ENCODE measurements at regions not wholly inside any gene's neighbourhood (a gene's known extent, or its start where the extent isn't known, plus 50 kb on each side); places are given as distances from the start of the nearest gene placed in this dataset.
"Not testable (repeated sequence)": the region's sequence is repeated elsewhere in the genome, so short reads cannot be mapped to it uniquely, and the experiment has no call there.

- DNase-seq, result no peak
Measured at GRCh38 chr3:151596940-151597339, 136.1 kb upstream of the IGSF10 start.

- DNase-seq, result no peak
Measured at GRCh38 chr3:151593928-151594327, 133.1 kb upstream of the IGSF10 start.

- no peak for DNase-seq
Measured at GRCh38 chr3:151592287-151592686, 131.4 kb upstream of the IGSF10 start.

GRCh38 chr3:151591441-151591840 is 130.6 kb upstream of the IGSF10 start:
- DNase-seq, result no peak

DNA sequence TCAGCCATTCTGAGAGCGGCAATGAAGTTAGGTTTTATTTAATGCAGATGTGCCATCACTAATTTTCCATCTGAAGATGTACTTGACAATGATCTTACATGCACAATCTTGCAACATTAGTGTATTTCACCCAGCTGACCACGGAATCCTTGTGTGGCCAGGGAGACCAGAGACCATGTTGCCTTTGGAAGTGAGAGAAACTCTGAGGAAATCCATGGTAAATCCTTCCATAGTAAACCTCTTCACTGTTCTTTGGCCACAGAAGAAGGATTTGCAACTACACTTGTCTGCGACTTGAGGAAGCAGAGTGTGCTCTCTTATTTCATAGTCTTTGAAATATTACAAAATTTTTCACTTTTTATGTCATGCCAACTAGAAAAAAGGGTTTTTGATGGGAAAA is 128.4 kb upstream of the IGSF10 start:
- no peak for DNase-seq

- not testable (repeated sequence) for DNase-seq
Measured at GRCh38 chr3:151587659-151588058, 126.8 kb upstream of the IGSF10 start.

DNA sequence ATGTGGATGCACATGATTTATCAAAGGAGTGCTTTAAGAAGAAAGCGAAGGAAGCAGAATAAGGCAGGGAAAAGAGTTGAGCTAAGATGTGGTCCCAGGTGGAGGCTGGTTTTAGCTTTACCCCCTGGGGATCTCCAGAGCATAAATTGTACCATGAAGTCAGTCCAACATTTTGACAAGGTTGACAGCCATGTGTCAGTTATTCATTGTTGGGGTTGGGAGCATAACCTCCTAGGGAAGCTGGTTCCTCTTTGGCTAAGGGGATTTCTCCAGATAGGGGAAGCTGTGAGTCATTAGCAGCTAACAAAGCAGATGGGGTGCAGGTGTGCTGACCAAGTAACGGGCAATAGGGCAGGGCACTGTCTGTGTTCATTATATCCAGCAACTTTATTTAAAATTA is 123.7 kb upstream of the IGSF10 start:
- no peak for DNase-seq

DNA sequence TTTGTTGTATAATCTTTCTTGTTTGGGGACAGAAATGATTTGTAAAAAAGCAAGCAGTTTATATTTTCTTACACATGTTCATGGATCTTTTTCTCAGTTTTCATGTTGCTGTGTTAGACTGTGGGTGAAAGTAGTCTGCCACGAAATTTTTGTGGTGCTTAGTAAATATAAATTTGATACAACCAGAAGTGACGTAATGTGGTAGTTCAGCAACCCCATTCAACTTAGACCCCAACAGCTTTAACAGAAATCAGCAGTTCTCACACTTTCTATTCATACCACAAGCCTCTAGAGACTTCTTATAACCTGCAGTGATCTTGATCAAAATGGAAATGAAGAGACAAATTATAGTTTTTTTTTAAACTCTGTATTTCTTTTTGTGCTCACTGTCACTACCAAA is 120.2 kb upstream of the IGSF10 start:
- DNase-seq, result no peak

DNA sequence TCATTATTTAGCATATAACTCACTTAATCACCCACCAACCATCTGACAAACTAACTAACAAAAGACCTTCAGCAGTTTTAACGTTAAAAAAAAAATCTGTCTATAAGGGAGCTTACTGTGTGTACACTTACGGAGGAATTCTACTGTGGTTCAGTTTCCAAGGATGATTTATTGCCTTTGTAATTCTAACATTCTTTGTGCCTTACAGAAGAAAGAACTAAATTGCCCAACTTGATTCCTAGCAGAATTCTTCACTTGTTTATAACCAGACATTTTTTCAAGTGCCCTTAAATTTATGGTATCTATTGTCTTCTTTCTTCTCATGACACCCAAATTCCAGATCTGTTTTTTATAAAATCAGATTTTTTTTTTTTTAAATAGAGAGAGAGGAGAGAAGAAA is 119.7 kb upstream of the IGSF10 start:
- no peak for DNase-seq

DNA sequence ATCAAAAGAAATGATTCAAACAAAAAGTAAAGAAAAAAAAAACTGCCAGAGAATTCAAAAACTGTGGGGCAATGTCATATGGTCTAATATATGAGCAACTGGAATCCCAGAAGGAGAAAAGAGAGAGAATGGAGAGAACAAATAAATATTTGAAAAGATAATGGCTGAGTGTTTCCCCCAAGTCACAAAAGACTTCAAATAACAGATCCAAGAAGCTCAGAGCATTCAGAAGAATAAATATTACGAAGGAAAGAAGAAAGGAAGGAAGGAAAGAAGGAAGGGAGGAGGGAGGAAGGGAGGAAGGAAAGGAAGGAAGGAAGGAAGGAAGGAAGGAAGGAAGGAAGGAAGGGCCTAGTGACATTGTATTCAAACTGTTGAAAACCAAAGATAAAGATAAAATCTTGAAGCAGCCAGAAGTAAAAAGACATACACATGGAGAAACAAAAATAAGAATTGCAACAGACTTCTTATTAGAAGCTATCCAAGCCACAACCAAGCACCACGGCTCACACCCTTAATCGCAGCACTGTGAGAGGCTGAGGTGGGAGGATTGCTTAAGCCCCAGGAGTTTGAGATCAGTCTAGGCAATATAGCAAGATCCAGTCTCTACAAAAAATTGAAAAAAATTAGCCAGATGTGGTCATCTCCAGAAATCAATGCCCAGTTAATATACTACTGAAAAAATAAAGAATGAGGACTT is 118.9 kb upstream of the IGSF10 start:
- DNase-seq, result no peak

- DNase-seq, result no peak
Measured at GRCh38 chr3:151578495-151578894, 117.6 kb upstream of the IGSF10 start.

- DNase-seq, result no peak
Measured at GRCh38 chr3:151576511-151577137, 115.8 kb upstream of the IGSF10 start.

DNA sequence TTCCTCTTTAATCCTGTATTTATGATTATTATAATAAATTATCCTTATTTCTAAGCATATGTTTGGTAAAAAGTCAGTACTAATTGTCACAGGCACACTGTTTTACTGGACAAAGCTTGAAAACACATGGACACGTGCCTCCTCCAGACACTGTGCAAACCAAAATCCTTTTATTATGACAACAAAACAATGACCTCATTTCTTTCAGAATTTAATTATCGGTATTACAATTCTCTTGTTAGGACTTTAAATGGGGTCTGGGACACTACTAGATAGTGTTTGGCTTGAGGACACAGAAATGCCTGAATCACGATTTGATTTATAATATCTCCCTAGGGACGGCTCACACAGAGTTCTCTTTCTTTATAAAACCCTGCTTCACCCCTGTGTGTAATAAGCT is 107.3 kb upstream of the IGSF10 start:
- no peak for DNase-seq

GRCh38 chr3:151567477-151567876 is 106.6 kb upstream of the IGSF10 start:
- DNase-seq, result no peak

- no peak for DNase-seq
Measured at GRCh38 chr3:151564261-151564660, 103.4 kb upstream of the IGSF10 start.

- DNase-seq, result no peak
Measured at GRCh38 chr3:151563305-151563704, 102.4 kb upstream of the IGSF10 start.

DNA sequence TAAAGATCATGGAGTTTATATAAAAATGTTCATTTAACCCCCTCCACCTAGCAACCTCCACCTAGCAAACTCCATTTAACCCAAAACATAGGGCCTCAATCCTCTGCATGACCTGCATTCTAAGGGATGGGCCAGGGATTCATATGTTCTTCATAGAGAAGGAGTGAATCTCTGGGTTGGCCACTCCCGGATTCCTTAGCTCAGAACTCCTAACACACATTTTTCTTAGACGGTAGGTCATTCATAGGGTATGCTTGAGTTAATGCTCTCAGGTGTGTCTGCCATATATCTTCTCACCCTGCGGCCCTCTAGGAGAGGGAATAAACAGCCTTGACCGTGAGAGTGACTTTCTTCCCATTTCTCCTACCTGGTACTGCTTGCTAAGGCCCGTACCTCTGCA is 102.0 kb upstream of the IGSF10 start:
- DNase-seq, result no peak

DNA sequence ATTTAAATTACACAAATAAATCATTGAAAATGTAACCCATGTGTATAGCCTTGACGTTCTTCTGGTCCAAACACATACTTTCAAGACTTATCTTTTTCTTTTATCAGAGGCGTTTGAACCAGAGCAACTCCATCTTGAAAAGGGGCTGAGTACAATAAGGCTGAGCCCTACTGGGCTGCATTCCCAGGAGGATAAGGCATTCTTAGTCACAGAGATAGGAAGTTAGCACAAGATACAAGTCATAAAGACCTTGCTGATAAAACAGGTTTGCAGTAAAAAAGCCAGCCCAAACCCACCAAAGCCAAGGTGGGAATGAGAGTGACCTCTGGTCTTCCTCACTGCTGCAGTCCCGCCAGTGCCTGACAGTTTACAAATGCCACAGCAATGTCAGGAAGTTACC is 101.0 kb upstream of the IGSF10 start:
- DNase-seq, result no peak

DNA sequence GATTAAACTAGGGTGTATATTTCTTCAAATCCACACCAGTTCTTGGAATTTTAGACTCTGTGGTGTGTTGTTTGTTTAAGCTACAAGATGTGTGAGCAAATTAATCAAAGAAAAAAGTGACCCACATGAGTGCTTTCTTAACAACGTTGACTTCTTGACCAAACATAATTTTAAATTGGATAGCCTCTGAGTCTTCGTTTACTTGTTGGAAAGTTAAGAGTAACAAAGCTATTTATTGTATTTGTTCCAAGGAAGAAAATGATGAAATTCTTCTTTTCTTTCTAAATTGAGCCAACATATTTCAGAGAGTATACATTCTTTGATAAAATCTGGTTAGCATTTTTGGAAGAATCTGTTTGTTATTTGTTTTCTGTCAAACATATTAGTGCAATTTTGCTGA is 99.9 kb upstream of the IGSF10 start:
- no peak for DNase-seq

DNA sequence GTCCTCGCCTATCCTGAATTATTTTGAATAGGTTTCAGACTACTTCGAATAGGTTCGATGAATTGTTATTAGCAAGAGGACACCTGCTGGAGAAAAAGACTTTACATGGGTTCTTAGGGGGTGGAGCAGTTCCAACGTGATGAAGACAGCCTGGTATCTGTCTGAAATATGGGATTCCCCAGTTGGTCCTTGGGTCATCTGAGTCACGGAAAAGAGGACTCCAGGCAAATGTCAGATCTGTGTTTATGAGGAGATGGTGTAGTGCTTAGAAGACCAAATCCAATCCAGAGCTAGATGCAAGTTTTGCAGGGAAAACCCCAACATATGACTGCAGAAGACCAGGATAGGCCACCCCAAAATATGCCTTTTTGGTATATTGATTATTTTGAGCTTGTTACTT is 98.9 kb upstream of the IGSF10 start:
- no peak for DNase-seq

GRCh38 chr3:151558661-151559060 is 97.8 kb upstream of the IGSF10 start:
- no peak for DNase-seq

GRCh38 chr3:151557068-151557840 is 96.4 kb upstream of the IGSF10 start:
- DNase-seq, result no peak

- DNase-seq, result no peak
Measured at GRCh38 chr3:151556596-151556995, 95.7 kb upstream of the IGSF10 start.
